Epithelial cell of proximal tubule (primary cell): ENCODE measurements at regions not wholly inside any gene's neighbourhood (a gene's known extent, or its start where the extent isn't known, plus 50 kb on each side); places are given as distances from the start of the nearest gene placed in this dataset.

ENCODE experiments used
- DNase-seq: peaks from one replicate; pipeline ENCODE4 v3.0.0-alpha.2; 2011; ENCODE audit warnings: low read depth
- H3K4me3 ChIP-seq: 2 replicates; pipeline ENCODE4 v1.5.1; 2011; ENCODE audit warnings: low read depth, mild to moderate bottlenecking, low read length
- CTCF ChIP-seq: conservative IDR thresholded peaks from 2 replicates; pipeline ENCODE4 v1.5.1; 2012; ENCODE audit warnings: low read depth, mild to moderate bottlenecking, low read length

DNA sequence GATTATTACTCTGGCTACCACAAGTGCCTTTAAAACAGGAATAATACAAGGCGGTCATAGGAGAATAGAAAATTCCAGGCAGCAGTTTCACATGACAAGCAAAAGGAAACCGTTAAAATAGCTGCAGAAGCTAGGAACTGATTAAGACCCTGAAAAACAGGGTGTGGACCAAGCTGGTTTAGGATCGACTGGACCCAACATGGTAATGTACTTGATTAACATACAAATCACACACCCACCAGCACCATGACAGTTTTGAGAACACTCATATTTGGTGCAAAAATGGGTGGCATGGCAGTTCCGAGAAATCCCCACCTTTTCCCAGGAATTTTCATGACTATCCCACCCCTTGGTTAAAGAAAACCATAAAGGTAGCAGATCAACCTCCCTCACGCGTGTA is 51.9 kb upstream of the TMEM163 start:
- TF ChIP-seq CTCF = no peak

DNA sequence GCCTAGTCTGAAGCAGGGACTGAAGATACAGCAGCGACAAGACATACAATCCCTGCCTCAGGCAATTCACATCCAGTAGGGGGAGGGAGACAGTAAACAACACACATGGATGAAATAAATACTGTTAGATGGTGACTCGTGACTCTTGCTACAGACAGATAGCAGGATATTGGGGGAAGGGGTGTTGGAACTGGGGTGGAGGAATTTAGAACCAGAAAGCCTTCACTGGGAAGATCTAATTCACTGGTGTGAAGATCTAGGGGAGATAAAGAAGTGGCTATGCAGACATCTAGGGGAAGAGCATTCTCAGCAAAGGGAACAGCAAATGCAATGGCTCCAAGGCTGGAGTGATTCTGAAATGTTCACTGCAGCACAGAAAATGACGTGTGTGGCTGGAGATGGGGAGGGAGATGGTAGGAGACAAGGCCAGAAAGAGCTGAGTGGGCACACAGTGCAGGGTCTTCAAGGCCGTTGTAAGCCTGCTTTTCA is 52.6 kb upstream of the TMEM163 start:
- peak; percentile 17 for TF ChIP-seq CTCF
- H3K4me3 ChIP-seq = no peak overlapping the region
- DNase-seq = no peak

More for the DNA sequence above, 51.9 kb upstream of the TMEM163 start:
- H3K4me3 ChIP-seq = no peak overlapping the region
- no peak for DNase-seq

DNA sequence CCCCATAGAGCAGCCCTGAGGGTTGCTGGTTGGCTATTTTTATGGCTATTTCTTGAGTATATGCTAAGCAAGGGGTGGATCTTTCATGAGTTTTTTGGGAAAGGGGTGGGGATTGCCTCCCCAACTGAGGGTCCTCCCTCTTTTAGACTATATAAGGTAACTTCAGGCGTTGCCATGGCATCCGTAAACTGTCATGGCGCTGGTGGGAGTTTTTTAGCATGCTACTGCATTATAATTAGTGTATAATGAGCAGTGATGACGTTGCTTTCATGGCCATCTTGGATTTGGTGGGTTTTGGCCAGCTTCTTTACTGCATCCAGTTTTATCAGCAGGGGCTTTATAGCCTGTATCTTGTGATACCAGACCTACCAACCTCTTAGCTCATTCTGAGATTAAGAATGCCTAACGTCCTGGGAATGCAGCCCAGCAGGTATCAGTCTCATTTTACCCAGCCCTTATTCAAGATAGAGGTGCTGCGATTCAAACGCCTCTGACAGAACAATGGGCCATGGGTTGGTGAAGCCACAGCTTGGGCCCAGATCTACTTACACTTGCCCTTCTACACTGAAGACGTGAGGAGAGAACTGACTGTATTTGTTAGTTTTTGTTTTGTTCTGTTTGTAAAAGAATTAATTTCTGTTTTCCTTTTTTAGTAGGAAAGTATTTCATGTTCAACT is 53.8 kb upstream of the TMEM163 start:
- no peak for DNase-seq

DNA sequence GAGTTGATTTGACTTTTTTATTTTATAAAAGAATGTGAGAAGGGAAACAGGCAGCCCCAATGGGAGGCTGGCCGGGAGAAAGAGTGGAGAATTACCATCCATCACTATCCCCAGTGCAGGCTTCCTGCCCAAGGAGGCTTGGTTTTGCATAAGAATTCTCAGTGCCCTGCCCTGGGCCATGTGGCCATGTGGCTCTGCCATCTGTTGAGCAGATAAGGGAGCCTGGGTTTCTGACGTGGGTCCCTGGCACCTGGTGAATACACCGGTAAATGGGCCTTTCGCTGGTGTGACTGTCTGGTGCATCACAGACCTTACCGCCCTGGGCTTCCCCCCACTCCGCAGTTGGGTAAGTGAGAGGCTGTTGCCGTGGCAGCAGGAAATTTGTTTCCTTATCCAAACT is 54.5 kb upstream of the TMEM163 start:
- DNase-seq = no peak
- TF ChIP-seq CTCF = no peak
- no peak overlapping the region for H3K4me3 ChIP-seq

More for the DNA sequence above, 53.8 kb upstream of the TMEM163 start:
- no peak for TF ChIP-seq CTCF
- no peak overlapping the region for H3K4me3 ChIP-seq

DNA sequence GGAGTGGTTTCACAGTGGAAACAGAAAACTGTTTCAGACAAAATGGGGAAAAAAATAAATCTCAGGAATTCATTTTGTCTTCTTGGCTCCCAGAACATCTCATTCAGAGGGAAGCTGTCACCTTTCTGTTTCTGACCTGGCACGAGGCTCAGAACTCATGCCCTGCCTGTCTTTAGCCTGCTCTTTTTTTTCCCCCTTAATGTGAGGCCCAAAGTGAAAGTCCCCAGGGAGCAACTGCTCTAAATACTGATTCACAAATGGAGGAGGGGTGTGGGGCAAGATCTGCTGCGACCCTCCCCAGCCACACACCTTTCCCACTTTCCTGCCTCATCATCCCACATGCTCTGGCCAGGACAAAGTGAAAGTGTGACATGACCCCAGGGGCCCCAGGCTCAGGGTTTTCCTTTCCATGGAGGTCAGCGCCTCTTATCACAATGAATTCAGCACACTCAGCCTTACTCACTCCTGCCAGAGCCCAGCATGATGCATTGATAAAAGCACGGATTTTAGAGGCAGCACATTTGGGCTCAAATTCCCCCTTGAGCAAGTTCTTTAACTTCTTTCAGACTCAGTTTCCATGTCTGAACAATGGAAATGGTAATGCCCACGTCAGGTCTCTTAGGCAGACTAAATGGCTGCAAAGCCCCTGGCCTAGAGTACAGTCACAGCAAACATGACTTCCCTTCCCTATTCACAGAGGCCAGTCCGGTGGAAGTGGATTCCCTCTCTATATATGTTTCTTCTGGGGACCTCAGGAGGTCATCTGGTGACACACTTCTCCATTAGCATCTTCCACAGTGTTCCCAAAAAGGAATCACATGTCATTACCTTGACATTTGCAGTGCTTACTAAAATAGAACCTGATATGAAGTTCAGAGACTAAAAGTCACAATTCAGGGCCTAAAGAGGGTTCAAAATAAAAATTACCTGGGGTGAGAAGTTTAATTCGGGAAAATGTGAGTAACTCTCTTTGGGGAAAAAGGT is 55.3 kb upstream of the TMEM163 start:
- no peak for DNase-seq
- no peak for TF ChIP-seq CTCF
- no peak overlapping the region for H3K4me3 ChIP-seq

DNA sequence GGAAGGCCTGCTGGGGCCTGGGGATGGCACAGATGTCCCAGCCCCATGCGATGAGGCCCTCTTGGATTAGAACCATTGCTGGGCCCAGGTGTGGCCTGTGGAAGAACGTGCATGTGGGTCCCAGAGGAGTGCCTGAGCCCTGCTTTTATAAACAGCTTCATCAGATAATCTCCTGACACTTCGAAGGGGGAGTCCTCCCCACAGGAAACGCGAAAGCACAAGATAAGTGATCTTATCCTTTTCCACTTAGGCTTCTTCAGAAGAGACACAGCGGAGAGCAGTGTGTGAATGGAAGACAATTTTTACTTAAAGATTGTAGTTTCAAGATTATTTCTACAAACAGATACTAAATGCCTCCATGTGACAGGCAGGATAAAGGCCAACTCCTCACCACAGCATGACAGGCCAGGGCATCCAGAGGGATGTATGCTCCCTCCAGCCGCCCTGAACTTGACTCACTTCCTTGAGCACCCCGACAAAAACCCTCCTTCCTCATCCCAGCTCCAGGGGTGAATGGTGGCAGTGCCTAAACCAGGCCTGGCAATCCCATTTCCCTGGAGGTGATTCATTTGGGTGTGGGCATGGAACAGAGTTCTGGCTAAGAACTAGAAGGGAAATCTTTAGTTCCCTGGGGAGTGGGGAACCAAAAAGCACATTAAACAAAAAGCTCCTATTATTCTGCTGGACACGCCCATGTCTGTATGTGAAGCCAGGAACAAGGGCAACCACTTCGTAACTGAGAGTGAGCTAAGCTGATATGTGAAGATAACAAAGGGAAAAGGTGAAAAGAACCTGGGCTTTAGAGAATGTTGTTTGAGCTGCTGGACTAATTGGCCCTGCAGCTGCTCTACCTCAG is 56.2 kb upstream of the TMEM163 start:
- DNase-seq = no peak
- no peak overlapping the region for H3K4me3 ChIP-seq
- no peak for TF ChIP-seq CTCF
